ENCODE measurements at regions not wholly inside any gene's neighbourhood (a gene's known extent, or its start where the extent isn't known, plus 50 kb on each side); places are given as distances from the start of the nearest gene placed in this dataset.

GRCh38 chrX:40827331-40827730 is 92.0 kb upstream of the MED14 start:
- TF ChIP-seq CTCF (conservative IDR thresholded peaks at IDR 0.05; ENCODE audit: low read length) (no peak), EZH2phosphoT487 (IDR thresholded peaks at IDR 0.05; ENCODE audit: borderline replicate concordance, low read depth, low read length) (no peak)
- intact Hi-C loops (cut with micrococcal nuclease; ENCODE audit: unreplicated experiment): no loop called here

GRCh38 chrX:40831750-40832149 is 96.4 kb upstream of the MED14 start:
- intact Hi-C loops (cut with micrococcal nuclease; ENCODE audit: unreplicated experiment): no loop called here
- CTCF ChIA-PET (ENCODE audit: unreplicated experiment): no interaction called here
- H3K79me2 ChIP-seq (ENCODE audit: insufficient read depth, low read depth, low read length): no peaks in the 10 kb centered on the region
- TF ChIP-seq EZH2phosphoT487 (IDR thresholded peaks at IDR 0.05; ENCODE audit: borderline replicate concordance, low read depth, low read length): no peak
- no peak for TF ChIP-seq CTCF (conservative IDR thresholded peaks at IDR 0.05; ENCODE audit: low read length)
- POLR2A ChIA-PET: no interaction called here
- H3K4me2 ChIP-seq (ENCODE audit: low read length): no peak overlapping the region
- H3K9me2 ChIP-seq (ENCODE audit: insufficient read depth, low read length): no peaks in the 10 kb centered on the region
- H2AFZ ChIP-seq (ENCODE audit: low read length): no peak overlapping the region
- H3K36me3 ChIP-seq (ENCODE audit: insufficient read depth, low read length): no peaks in the 10 kb centered on the region
- no peak overlapping the region for H3K4me3 ChIP-seq (ENCODE audit: low read depth, low read length, poor library complexity, severe bottlenecking)
- H3K4me1 ChIP-seq (ENCODE audit: insufficient read depth, low read length, poor library complexity, severe bottlenecking): no peaks in the 10 kb centered on the region
- no TSS peak for BruUV-seq (replicated peaks)
- H4K20me1 ChIP-seq (ENCODE audit: insufficient read depth, low read length): no peaks in the 10 kb centered on the region
- H3K27ac ChIP-seq (ENCODE audit: low read depth, low read length, poor library complexity, severe bottlenecking): no peak overlapping the region
- DNase-seq (ENCODE audit: low spot score): no peak
- H3K9me3 ChIP-seq (ENCODE audit: low read length): no peaks in the 10 kb centered on the region

More at GRCh38 chrX:40827331-40827730, 92.0 kb upstream of the MED14 start:
- Histone ChIP-seq H3K4me2 (ENCODE audit: low read length) (no peak overlapping the region), H3K4me1 (ENCODE audit: insufficient read depth, low read length, poor library complexity, severe bottlenecking) (no peaks in the 10 kb centered on the region), H3K36me3 (ENCODE audit: insufficient read depth, low read length) (no peaks in the 10 kb centered on the region), H3K27ac (ENCODE audit: low read depth, low read length, poor library complexity, severe bottlenecking) (no peak overlapping the region), H3K9me3 (ENCODE audit: low read length) (no peaks in the 10 kb centered on the region), H2AFZ (ENCODE audit: low read length) (no peak overlapping the region), H3K9me2 (ENCODE audit: insufficient read depth, low read length) (no peaks in the 10 kb centered on the region), H3K4me3 (ENCODE audit: low read depth, low read length, poor library complexity, severe bottlenecking) (no peak overlapping the region), H4K20me1 (ENCODE audit: insufficient read depth, low read length) (no peaks in the 10 kb centered on the region), H3K79me2 (ENCODE audit: insufficient read depth, low read depth, low read length) (no peaks in the 10 kb centered on the region)
- BruUV-seq (replicated peaks): no TSS peak
- no peak for DNase-seq (ENCODE audit: low spot score)
- ChIA-PET CTCF (ENCODE audit: unreplicated experiment) (no interaction called here), POLR2A (no interaction called here)

GRCh38 chrX:40832723-40833122 is 97.4 kb upstream of the MED14 start:
- Histone ChIP-seq H3K9me3 (ENCODE audit: low read length) (no peaks in the 10 kb centered on the region), H3K9me2 (ENCODE audit: insufficient read depth, low read length) (no peaks in the 10 kb centered on the region), H3K27ac (ENCODE audit: low read depth, low read length, poor library complexity, severe bottlenecking) (no peak overlapping the region), H4K20me1 (ENCODE audit: insufficient read depth, low read length) (no peaks in the 10 kb centered on the region), H3K79me2 (ENCODE audit: insufficient read depth, low read depth, low read length) (no peaks in the 10 kb centered on the region), H3K4me2 (ENCODE audit: low read length) (no peak overlapping the region), H3K4me3 (ENCODE audit: low read depth, low read length, poor library complexity, severe bottlenecking) (no peak overlapping the region), H3K4me1 (ENCODE audit: insufficient read depth, low read length, poor library complexity, severe bottlenecking) (no peaks in the 10 kb centered on the region), H3K36me3 (ENCODE audit: insufficient read depth, low read length) (no peaks in the 10 kb centered on the region), H2AFZ (ENCODE audit: low read length) (no peak overlapping the region)
- no TSS peak for BruUV-seq (replicated peaks)
- DNase-seq (ENCODE audit: low spot score): no peak
- ChIA-PET POLR2A (interaction anchor here (0.7 kb wide), 1 partner anchor 1320 kb away, joined by 4 read pairs; no protein-coding TSS in a partner anchor), CTCF (ENCODE audit: unreplicated experiment) (no interaction called here)
- intact Hi-C loops (cut with micrococcal nuclease; ENCODE audit: unreplicated experiment): no loop called here
- TF ChIP-seq EZH2phosphoT487 (IDR thresholded peaks at IDR 0.05; ENCODE audit: borderline replicate concordance, low read depth, low read length): no peak
- no peak for TF ChIP-seq CTCF (conservative IDR thresholded peaks at IDR 0.05; ENCODE audit: low read length)

Measured in OCI-LY7 (cell line).